ENCODE measurements at regions not wholly inside any gene's neighbourhood (a gene's known extent, or its start where the extent isn't known, plus 50 kb on each side); places are given as distances from the start of the nearest gene placed in this dataset.

- Mint-ChIP-seq H3K27ac (ENCODE audit: low read depth, unreplicated experiment) (peak overlapping the region; percentile 74), H3K4me1 (ENCODE audit: insufficient read depth, unreplicated experiment) (peaks cover 48% of the 10 kb centered on the region), H3K4me3 (ENCODE audit: unreplicated experiment) (no peak overlapping the region), H3K36me3 (ENCODE audit: insufficient read depth, unreplicated experiment) (peaks cover 6% of the 10 kb centered on the region), H3K9me3 (ENCODE audit: unreplicated experiment) (no peaks in the 10 kb centered on the region), H3K27me3 (ENCODE audit: insufficient read depth, unreplicated experiment) (no peaks in the 10 kb centered on the region)
- no TSS peak for BruUV-seq (replicated peaks)
- intact Hi-C loops (cut with micrococcal nuclease) = loop anchor here (2.0 kb wide), 1 partner anchor 79 kb away; no protein-coding TSS in a partner anchor
- ChIA-PET CTCF (interaction anchor here (0.5 to 1.2 kb wide), 5 partner anchors 58 to 693 kb away, joined by 3 to 4 read pairs (median 3); no protein-coding TSS in a partner anchor), POLR2A (interaction anchor here (0.6 to 2.1 kb wide), 5 partner anchors 14 to 176 kb away, joined by 3 to 7 read pairs (median 3); no protein-coding TSS in a partner anchor)
- no peak for TF ChIP-seq CTCF (IDR thresholded peaks at IDR 0.05; ENCODE audit: unreplicated experiment)
- DNase-seq (ENCODE audit: unreplicated experiment) = peak; percentile 98
Observed at GRCh38 chr5:158463938-158464337, 605.0 kb upstream of the CLINT1 start.

- Mint-ChIP-seq H3K27ac (ENCODE audit: low read depth, unreplicated experiment) (peak overlapping the region; percentile 74), H3K4me3 (ENCODE audit: unreplicated experiment) (no peak overlapping the region), H3K9me3 (ENCODE audit: unreplicated experiment) (no peaks in the 10 kb centered on the region), H3K4me1 (ENCODE audit: insufficient read depth, unreplicated experiment) (peaks cover 44% of the 10 kb centered on the region), H3K27me3 (ENCODE audit: insufficient read depth, unreplicated experiment) (no peaks in the 10 kb centered on the region), H3K36me3 (ENCODE audit: insufficient read depth, unreplicated experiment) (peaks cover 6% of the 10 kb centered on the region)
- POLR2A ChIA-PET = interaction anchor here (0.6 to 2.1 kb wide), 2 partner anchors 24 to 26 kb away, joined by 3 to 7 read pairs; no protein-coding TSS in a partner anchor
- CTCF ChIA-PET = interaction anchor here (0.6 kb wide), 1 partner anchor 233 kb away, joined by 3 read pairs; no protein-coding TSS in a partner anchor
- no TSS peak for BruUV-seq (replicated peaks)
- intact Hi-C loops (cut with micrococcal nuclease) = loop anchor here (2.0 kb wide), 1 partner anchor 78 kb away; no protein-coding TSS in a partner anchor
- TF ChIP-seq CTCF (IDR thresholded peaks at IDR 0.05; ENCODE audit: unreplicated experiment) = no peak
- DNase-seq (ENCODE audit: unreplicated experiment) = peak; percentile 47
Observed at GRCh38 chr5:158463188-158463587, 604.2 kb upstream of the CLINT1 start.

- H3K4me1 Mint-ChIP-seq (ENCODE audit: insufficient read depth, unreplicated experiment) = peaks cover 43% of the 10 kb centered on the region
- no peaks in the 10 kb centered on the region for H3K27me3 Mint-ChIP-seq (ENCODE audit: insufficient read depth, unreplicated experiment)
- ChIA-PET POLR2A (interaction anchor here (2.1 kb wide), 1 partner anchor 25 kb away, joined by 7 read pairs; no protein-coding TSS in a partner anchor), CTCF (interaction anchor here (0.7 kb wide), 1 partner anchor 238 kb away, joined by 3 read pairs; no protein-coding TSS in a partner anchor)
- peaks cover 6% of the 10 kb centered on the region for H3K36me3 Mint-ChIP-seq (ENCODE audit: insufficient read depth, unreplicated experiment)
- no peak overlapping the region for H3K27ac Mint-ChIP-seq (ENCODE audit: low read depth, unreplicated experiment)
- H3K9me3 Mint-ChIP-seq (ENCODE audit: unreplicated experiment) = no peaks in the 10 kb centered on the region
- intact Hi-C loops (cut with micrococcal nuclease) = loop anchor here (2.0 kb wide), 1 partner anchor 78 kb away; no protein-coding TSS in a partner anchor
- TF ChIP-seq CTCF (IDR thresholded peaks at IDR 0.05; ENCODE audit: unreplicated experiment) = no peak
- no peak for DNase-seq (ENCODE audit: unreplicated experiment)
- H3K4me3 Mint-ChIP-seq (ENCODE audit: unreplicated experiment) = no peak overlapping the region
- BruUV-seq (replicated peaks) = no TSS peak
Observed at GRCh38 chr5:158462349-158463114, 603.6 kb upstream of the CLINT1 start.

GRCh38 chr5:158461240-158461854 lies 602.4 kb upstream of the CLINT1 start:
- H3K27me3 Mint-ChIP-seq (ENCODE audit: insufficient read depth, unreplicated experiment) = no peaks in the 10 kb centered on the region
- peaks cover under 1% of the 10 kb centered on the region for H3K36me3 Mint-ChIP-seq (ENCODE audit: insufficient read depth, unreplicated experiment)
- peaks cover 55% of the 10 kb centered on the region for H3K4me1 Mint-ChIP-seq (ENCODE audit: insufficient read depth, unreplicated experiment)
- ChIA-PET POLR2A (interaction anchor here (0.7 kb wide), 1 partner anchor 127 kb away, joined by 3 read pairs; no protein-coding TSS in a partner anchor), CTCF (interaction anchor here (0.6 kb wide), 1 partner anchor 466 kb away, joined by 3 read pairs; no protein-coding TSS in a partner anchor)
- intact Hi-C loops (cut with micrococcal nuclease) = no loop called here
- no TSS peak for BruUV-seq (replicated peaks)
- no peak for DNase-seq (ENCODE audit: unreplicated experiment)
- no peak overlapping the region for H3K4me3 Mint-ChIP-seq (ENCODE audit: unreplicated experiment)
- no peaks in the 10 kb centered on the region for H3K9me3 Mint-ChIP-seq (ENCODE audit: unreplicated experiment)
- H3K27ac Mint-ChIP-seq (ENCODE audit: low read depth, unreplicated experiment) = no peak overlapping the region
- TF ChIP-seq CTCF (IDR thresholded peaks at IDR 0.05; ENCODE audit: unreplicated experiment) = no peak
